ENCODE measurements at regions not wholly inside any gene's neighbourhood (a gene's known extent, or its start where the extent isn't known, plus 50 kb on each side); places are given as distances from the start of the nearest gene placed in this dataset.

DNA sequence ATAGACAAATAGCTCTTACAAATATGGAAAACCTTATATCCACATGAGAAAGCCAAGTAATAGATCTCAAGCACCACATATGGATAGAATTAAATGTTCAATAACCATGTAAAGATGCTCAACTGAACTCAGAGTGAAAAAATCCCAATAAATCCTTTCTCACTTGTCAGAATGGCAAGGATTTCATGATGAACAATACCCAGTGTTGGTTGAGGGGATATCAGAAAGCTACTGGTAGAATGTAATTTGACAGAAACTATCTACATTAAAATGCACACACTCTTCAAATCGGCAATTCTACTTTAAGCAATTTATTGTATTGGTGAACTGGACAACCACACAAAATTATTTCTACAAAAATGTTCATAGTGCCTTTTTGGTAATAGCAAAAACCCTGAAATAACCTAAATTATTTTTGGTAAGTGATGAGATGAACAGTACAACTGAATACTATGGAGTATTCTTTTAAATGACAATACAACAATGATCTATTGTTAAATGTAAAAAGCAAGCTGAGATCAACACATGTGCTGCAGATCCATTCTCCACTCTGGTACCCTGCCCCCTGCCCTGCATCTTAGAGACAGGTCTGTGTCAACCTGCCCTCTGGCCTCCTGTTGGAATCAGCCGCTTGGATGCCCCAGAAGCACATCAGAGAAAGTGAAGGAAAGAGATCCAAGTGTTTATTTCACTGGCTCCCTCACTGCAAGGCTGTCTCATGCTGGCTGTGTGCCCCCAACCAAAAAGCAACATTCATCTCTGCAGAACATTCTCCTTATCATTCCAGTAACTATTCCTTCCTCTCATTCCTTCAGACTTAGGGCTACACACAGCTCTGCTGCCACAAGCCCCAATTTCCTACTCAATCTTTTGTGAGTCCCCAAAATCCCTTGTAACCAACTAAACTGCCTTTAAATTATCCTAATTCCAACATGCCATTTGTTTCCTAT, 442.5 kb downstream of the LRATD1 start:
- 50% methylated on average over 1 of the region's 2 CpGs for WGBS (ENCODE audit: insufficient coverage)
- H3K27ac ChIP-seq (ENCODE audit: low read depth, low read length): no peak overlapping the region
- H3K4me1 ChIP-seq (ENCODE audit: control insufficient read depth, insufficient read depth, low read length): no peaks in the 10 kb centered on the region
- no peaks in the 10 kb centered on the region for H3K36me3 ChIP-seq (ENCODE audit: control insufficient read depth, insufficient read depth, low read length)
- no peak for DNase-seq (ENCODE audit: low read depth in 4 of 6, low spot score in 6 of 6)
- no peaks in the 10 kb centered on the region for H3K27me3 ChIP-seq (ENCODE audit: control insufficient read depth, insufficient read depth, low read length)
- no peak overlapping the region for H3K4me3 ChIP-seq (ENCODE audit: low read depth, low read length)
- no peaks in the 10 kb centered on the region for H3K9me3 ChIP-seq (ENCODE audit: control insufficient read depth, insufficient read depth, low read length)

DNA sequence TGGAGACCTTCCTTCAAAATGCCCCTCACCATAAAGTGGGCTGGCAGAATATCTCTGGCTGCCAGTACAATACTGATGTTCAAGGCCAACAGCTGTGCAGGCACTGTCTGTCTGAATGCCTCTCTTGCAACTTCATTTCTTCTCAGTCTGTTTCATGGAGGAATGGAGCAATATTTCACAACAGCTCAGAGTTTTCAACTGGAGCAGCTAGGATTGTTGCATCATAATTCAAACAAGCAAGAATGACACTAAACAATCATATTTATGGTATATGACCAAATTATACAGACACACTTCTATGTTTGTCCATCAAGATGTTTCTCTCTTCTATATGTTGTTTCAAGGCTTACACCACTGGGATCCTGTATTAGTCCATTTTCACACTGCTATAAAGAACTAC, 444.2 kb downstream of the LRATD1 start:
- Histone ChIP-seq H3K4me3 (ENCODE audit: low read depth, low read length) (no peak overlapping the region), H3K9me3 (ENCODE audit: control insufficient read depth, insufficient read depth, low read length) (no peaks in the 10 kb centered on the region), H3K27ac (ENCODE audit: low read depth, low read length) (no peak overlapping the region), H3K27me3 (ENCODE audit: control insufficient read depth, insufficient read depth, low read length) (no peaks in the 10 kb centered on the region), H3K4me1 (ENCODE audit: control insufficient read depth, insufficient read depth, low read length) (no peaks in the 10 kb centered on the region), H3K36me3 (ENCODE audit: control insufficient read depth, insufficient read depth, low read length) (no peaks in the 10 kb centered on the region)
- DNase-seq (ENCODE audit: low read depth in 4 of 6, low spot score in 6 of 6): no peak

GRCh38 chr2:15081356-15081755, 448.8 kb downstream of the LRATD1 start:
- Histone ChIP-seq H3K4me1 (ENCODE audit: control insufficient read depth, insufficient read depth, low read length) (no peaks in the 10 kb centered on the region), H3K27ac (ENCODE audit: low read depth, low read length) (no peak overlapping the region), H3K27me3 (ENCODE audit: control insufficient read depth, insufficient read depth, low read length) (no peaks in the 10 kb centered on the region), H3K4me3 (ENCODE audit: low read depth, low read length) (no peak overlapping the region), H3K36me3 (ENCODE audit: control insufficient read depth, insufficient read depth, low read length) (no peaks in the 10 kb centered on the region), H3K9me3 (ENCODE audit: control insufficient read depth, insufficient read depth, low read length) (no peaks in the 10 kb centered on the region)
- 95% methylated on average over 3 of the region's 6 CpGs for WGBS (ENCODE audit: insufficient coverage)
- no peak for DNase-seq (ENCODE audit: low read depth in 4 of 6, low spot score in 6 of 6)

DNA sequence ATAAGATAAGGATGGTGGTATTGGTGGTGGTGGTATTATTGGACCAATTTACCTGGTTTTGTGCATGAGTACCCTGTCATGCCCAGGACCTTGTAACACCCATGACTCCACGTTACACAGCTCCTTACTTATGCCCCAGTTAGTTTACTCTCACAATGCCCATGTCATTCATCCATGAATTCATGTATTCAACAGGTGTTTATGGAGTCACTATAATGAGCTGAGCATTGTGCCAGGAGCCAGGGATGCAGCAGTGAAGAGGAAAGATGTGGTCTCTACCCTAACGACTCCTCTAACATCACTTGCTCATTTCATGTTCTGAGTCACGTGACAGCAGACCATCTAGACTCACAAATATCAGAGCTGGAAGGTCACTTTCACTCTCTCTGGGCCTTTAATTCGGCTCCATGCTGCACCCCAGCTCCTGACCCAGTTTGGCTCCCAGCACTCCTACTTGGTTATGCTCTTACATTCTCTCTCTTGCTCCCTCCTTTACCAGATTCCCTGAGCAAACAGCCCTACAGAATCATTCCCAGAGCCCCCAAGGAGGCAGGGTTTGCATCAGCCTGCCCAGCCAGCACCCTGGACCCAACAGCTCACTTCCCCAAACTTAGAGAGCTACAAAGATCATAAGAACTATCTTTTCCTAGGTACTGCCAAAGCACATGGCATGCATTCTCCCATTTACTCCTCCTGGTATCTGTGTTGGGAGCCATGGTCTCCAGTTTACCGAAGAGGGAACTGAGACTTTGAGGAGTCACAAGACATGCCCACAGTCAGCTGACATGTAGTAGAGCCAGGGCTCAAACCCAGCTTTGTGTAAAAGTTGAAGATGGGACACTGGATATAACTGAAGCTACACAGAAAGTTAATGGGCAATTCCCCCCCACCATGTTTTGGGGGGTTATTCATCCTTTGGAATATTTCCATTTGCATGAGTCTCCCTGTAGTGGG, 449.9 kb downstream of the LRATD1 start:
- no peaks in the 10 kb centered on the region for H3K9me3 ChIP-seq (ENCODE audit: control insufficient read depth, insufficient read depth, low read length)
- H3K27me3 ChIP-seq (ENCODE audit: control insufficient read depth, insufficient read depth, low read length): no peaks in the 10 kb centered on the region
- no peak overlapping the region for H3K27ac ChIP-seq (ENCODE audit: low read depth, low read length)
- no peaks in the 10 kb centered on the region for H3K4me1 ChIP-seq (ENCODE audit: control insufficient read depth, insufficient read depth, low read length)
- 77% methylated on average over 4 of the region's 5 CpGs for WGBS (ENCODE audit: insufficient coverage)
- H3K36me3 ChIP-seq (ENCODE audit: control insufficient read depth, insufficient read depth, low read length): no peaks in the 10 kb centered on the region
- H3K4me3 ChIP-seq (ENCODE audit: low read depth, low read length): no peak overlapping the region
- DNase-seq (ENCODE audit: low read depth in 4 of 6, low spot score in 6 of 6): no peak

DNA sequence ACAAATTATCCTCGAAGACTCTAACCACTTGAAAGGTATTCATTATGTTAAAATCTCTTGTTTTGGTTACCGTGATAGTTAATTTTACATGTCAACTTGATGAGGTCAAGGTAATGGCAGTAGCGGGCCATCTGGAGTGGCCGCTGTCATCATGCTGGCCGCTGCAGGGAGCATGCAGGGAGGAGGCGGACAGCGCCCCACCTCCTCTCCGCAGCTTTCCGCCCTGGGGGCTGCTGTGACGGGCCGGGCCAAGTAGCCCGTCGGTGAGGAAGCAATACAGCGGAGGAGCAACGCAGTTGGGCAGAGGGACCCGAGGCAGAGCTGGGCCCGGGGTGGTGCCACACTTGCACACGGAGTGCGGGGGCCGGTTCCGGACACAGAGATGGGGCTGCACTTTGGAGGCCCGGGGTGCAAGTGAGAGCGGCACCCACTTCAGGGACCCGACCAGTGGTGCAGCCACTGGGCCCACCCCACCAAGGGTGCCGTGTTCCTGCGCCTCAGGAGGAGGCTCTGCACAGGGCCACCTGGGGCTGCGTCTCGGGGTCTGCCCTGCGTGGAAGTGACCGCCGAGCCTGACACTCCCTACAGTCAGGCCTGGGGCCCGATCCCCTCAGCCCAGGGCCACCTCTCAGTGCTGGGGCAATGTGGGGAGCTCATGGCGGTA, 452.4 kb downstream of the LRATD1 start:
- H3K36me3 ChIP-seq (ENCODE audit: control insufficient read depth, insufficient read depth, low read length): no peaks in the 10 kb centered on the region
- H3K27ac ChIP-seq (ENCODE audit: low read depth, low read length): no peak overlapping the region
- no peaks in the 10 kb centered on the region for H3K27me3 ChIP-seq (ENCODE audit: control insufficient read depth, insufficient read depth, low read length)
- no peak for DNase-seq (ENCODE audit: low read depth in 4 of 6, low spot score in 6 of 6)
- 93% methylated on average over 30 of the region's 33 CpGs for WGBS (ENCODE audit: insufficient coverage)
- H3K9me3 ChIP-seq (ENCODE audit: control insufficient read depth, insufficient read depth, low read length): no peaks in the 10 kb centered on the region
- H3K4me3 ChIP-seq (ENCODE audit: low read depth, low read length): no peak overlapping the region
- no peaks in the 10 kb centered on the region for H3K4me1 ChIP-seq (ENCODE audit: control insufficient read depth, insufficient read depth, low read length)

DNA sequence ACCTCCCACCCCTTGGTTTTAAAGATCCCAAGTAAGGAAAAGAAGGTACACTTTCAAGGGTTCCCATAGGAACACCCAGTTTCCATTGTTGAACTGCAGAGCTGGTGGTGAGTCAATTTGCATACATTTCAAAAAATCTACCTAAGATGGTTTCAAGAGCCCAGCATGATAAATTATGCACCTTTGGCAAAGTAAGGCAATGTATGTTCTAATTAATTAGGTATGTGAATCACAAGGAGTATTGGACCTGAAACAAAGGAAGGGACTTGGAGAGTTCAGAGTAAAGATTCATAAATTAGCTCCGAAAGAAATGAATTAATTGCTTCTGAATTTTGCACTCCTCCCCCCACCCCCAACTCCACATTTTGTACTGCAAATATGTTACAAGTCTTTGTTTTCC, 459.7 kb downstream of the LRATD1 start:
- H3K36me3 ChIP-seq (ENCODE audit: control insufficient read depth, insufficient read depth, low read length): no peaks in the 10 kb centered on the region
- H3K9me3 ChIP-seq (ENCODE audit: control insufficient read depth, insufficient read depth, low read length): no peaks in the 10 kb centered on the region
- H3K27ac ChIP-seq (ENCODE audit: low read depth, low read length): no peak overlapping the region
- no peak for DNase-seq (ENCODE audit: low read depth in 4 of 6, low spot score in 6 of 6)
- no peaks in the 10 kb centered on the region for H3K27me3 ChIP-seq (ENCODE audit: control insufficient read depth, insufficient read depth, low read length)
- H3K4me1 ChIP-seq (ENCODE audit: control insufficient read depth, insufficient read depth, low read length): peaks cover 8% of the 10 kb centered on the region
- WGBS (ENCODE audit: insufficient coverage): 80% methylated on average over 1 of the region's 1 CpG
- no peak overlapping the region for H3K4me3 ChIP-seq (ENCODE audit: low read depth, low read length)

DNA sequence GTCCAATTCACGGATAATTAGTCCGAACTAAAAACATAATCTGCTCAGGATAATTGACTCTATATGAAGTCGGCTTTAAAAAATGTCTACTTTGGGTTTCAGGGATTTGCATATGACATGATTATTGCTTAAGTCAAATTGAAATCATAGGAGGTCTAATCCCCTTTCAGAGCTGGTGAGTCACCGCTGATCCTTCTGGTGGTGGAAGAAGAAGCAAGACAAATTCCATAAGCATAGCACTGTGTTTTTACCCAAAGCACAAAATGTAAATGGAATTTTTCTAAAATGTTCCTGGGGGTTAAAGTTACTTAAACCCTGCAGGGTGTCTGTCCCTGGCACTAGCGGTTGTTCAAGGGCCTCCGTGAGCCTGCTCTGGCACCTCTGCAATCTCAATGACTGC, 460.2 kb downstream of the LRATD1 start:
- no peaks in the 10 kb centered on the region for H3K27me3 ChIP-seq (ENCODE audit: control insufficient read depth, insufficient read depth, low read length)
- no peak overlapping the region for H3K4me3 ChIP-seq (ENCODE audit: low read depth, low read length)
- peak in 1 of 6 donors; percentile 9 for DNase-seq (ENCODE audit: low read depth in 4 of 6, low spot score in 6 of 6)
- WGBS (ENCODE audit: insufficient coverage): 68% methylated on average over 2 of the region's 6 CpGs
- no peaks in the 10 kb centered on the region for H3K36me3 ChIP-seq (ENCODE audit: control insufficient read depth, insufficient read depth, low read length)
- H3K9me3 ChIP-seq (ENCODE audit: control insufficient read depth, insufficient read depth, low read length): no peaks in the 10 kb centered on the region
- no peak overlapping the region for H3K27ac ChIP-seq (ENCODE audit: low read depth, low read length)
- H3K4me1 ChIP-seq (ENCODE audit: control insufficient read depth, insufficient read depth, low read length): peaks cover 8% of the 10 kb centered on the region

DNA sequence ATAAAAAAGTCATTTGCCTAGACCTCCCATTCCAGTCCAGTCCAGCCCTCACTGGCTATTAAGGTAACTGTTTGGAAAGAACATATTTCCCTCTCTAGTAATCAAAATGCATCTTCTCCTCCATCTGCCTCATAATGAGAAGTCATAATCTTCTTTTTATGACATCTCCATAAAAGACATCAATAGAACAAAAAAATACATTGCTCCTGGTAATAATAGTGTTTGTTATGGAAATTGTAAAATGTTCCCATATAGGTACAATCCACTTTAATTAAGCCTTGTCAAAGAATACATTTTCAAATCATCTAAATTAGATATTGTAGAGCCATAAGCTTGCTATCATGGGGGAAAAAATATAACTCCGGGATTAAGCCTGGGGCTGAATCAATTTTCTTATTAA, 461.6 kb downstream of the LRATD1 start:
- peaks cover 8% of the 10 kb centered on the region for H3K4me1 ChIP-seq (ENCODE audit: control insufficient read depth, insufficient read depth, low read length)
- H3K27me3 ChIP-seq (ENCODE audit: control insufficient read depth, insufficient read depth, low read length): no peaks in the 10 kb centered on the region
- no peaks in the 10 kb centered on the region for H3K9me3 ChIP-seq (ENCODE audit: control insufficient read depth, insufficient read depth, low read length)
- 89% methylated on average over 1 of the region's 1 CpG for WGBS (ENCODE audit: insufficient coverage)
- H3K27ac ChIP-seq (ENCODE audit: low read depth, low read length): no peak overlapping the region
- H3K4me3 ChIP-seq (ENCODE audit: low read depth, low read length): no peak overlapping the region
- peak in 2 of 6 donors; percentile 19 to 68 for DNase-seq (ENCODE audit: low read depth in 4 of 6, low spot score in 6 of 6)
- no peaks in the 10 kb centered on the region for H3K36me3 ChIP-seq (ENCODE audit: control insufficient read depth, insufficient read depth, low read length)

GRCh38 chr2:15096873-15097272, 464.3 kb downstream of the NBAS start:
- Histone ChIP-seq H3K4me3 (ENCODE audit: low read depth, low read length) (no peak overlapping the region), H3K27ac (ENCODE audit: low read depth, low read length) (no peak overlapping the region), H3K27me3 (ENCODE audit: control insufficient read depth, insufficient read depth, low read length) (no peaks in the 10 kb centered on the region)

More at GRCh38 chr2:15096873-15097272, 464.3 kb downstream of the NBAS start:
- H3K4me1 ChIP-seq (ENCODE audit: control insufficient read depth, insufficient read depth, low read length): peaks cover 8% of the 10 kb centered on the region
- no peaks in the 10 kb centered on the region for H3K36me3 ChIP-seq (ENCODE audit: control insufficient read depth, insufficient read depth, low read length)
- H3K9me3 ChIP-seq (ENCODE audit: control insufficient read depth, insufficient read depth, low read length): no peaks in the 10 kb centered on the region
- DNase-seq (ENCODE audit: low read depth in 4 of 6, low spot score in 6 of 6): no peak

Data from spinal cord (tissue), 9 donors.